Adrenal gland (tissue), 9 donors: ENCODE measurements at regions not wholly inside any gene's neighbourhood (a gene's known extent, or its start where the extent isn't known, plus 50 kb on each side); places are given as distances from the start of the nearest gene placed in this dataset.
A peak's percentile ranks its signal among the peaks of the same experiment; 100 is the strongest.
"Not testable (repeated sequence)": the region's sequence is repeated elsewhere in the genome, so short reads cannot be mapped to it uniquely, and the experiment has no call there.

Experiments
- DNase-seq, 7 donors: peaks; one replicate each; pipeline ENCODE4 v3.0.0-alpha.2; 2019 to 2020
- H3K27ac ChIP-seq, 5 donors: fragments of 200-600 bp; sonication (generic) in 4 of 5; 1 replicate in 3 of 5; 2 replicates in 2 of 5; pipeline versions ENCODE4 v1.5.1 to v1.8.0; 2016 to 2020; ENCODE audit warnings: mild to moderate bottlenecking in 1 of 5
- H3K27me3 ChIP-seq: fragments of 200-600 bp; 2 replicates; pipeline ENCODE4 v1.8.0; 2021
- H3K36me3 ChIP-seq, 2 donors: fragments of 200-600 bp; replicated peaks in 1 of 2; 1 replicate in 1 of 2; 2 replicates in 1 of 2; pipeline versions ENCODE4 v1.5.1 to v1.8.0; 2018 to 2022
- H3K4me1 ChIP-seq, 2 donors: fragments of 200-600 bp; replicated peaks in 1 of 2; 1 replicate in 1 of 2; 2 replicates in 1 of 2; pipeline versions ENCODE4 v1.5.1 to v1.8.0; 2018 to 2021
- H3K4me3 ChIP-seq, 4 donors: fragments of 200-600 bp; sonication (generic) in 3 of 4; one replicate each; pipeline ENCODE4 v1.5.1; 2016 to 2018
- H3K9me3 ChIP-seq, 3 donors: fragments of 200-600 bp; sonication (generic) in 1 of 3; replicated peaks in 1 of 3; 1 replicate in 2 of 3; 2 replicates in 1 of 3; pipeline versions ENCODE4 v1.5.1 to v1.8.0; 2016 to 2021
- POLR2A ChIP-seq, 2 donors: fragments of 450-650 bp; IDR thresholded peaks; one replicate each; pipeline ENCODE4 v1.6.1; 2017; ENCODE audit warnings: antibody characterized with exemption in 2 of 2, mild to moderate bottlenecking in 2 of 2, moderate library complexity in 1 of 2
- WGBS, 4 donors: extraction: QIAGEN DNeasy Blood & Tissue Kit in 2 of 4; methylation state at CpG; one replicate each; pipeline versions ENCODE4 v1.1.5 to v1.1.7; 2013 to 2017; 5-methylcytosine and 5-hydroxymethylcytosine counted together
- intact Hi-C, 2 donors: fragments of 100-400 bp; cut with DNase I; formaldehyde crosslinking; loops; one replicate each; pipeline versions ENCODE4 v1.14.1 to v1.15.0; 2022 to 2023
- TF ChIP-seq, protein P1 (sequence below), 6 experiments: fragments of 450-650 bp in 4 of 6; fragments of 200-600 bp in 2 of 6; sonication (generic) in 1 of 6; IDR thresholded peaks; 1 replicate in 5 of 6; 2 replicates in 1 of 6; pipeline versions ENCODE4 v1.5.1 to v1.8.0; 2016 to 2021; ENCODE audit warnings: antibody characterized with exemption in 6 of 6, mild to moderate bottlenecking in 2 of 6, moderate library complexity in 1 of 6
- donor health status: healthy with polysubstance abuse.
- donor health status: Bipolar disorder and iron deficiency.
- donor health status: DM: yes; HTN: yes; CAD: no.
- donor health status: DM: no; HTN: no; CAD: no.
- donor health status: DM: no; HTN: no; CAD: no.

- H3K27ac ChIP-seq, result no peak overlapping the region
- 73 to 95% (median 84%) methylated on average over 2 of the region's 2 CpGs for WGBS, 4 donors
- peaks cover 0 to 12% of the 10 kb centered on the region in 2 donors for H3K4me1 ChIP-seq
- peaks cover 0 to 40% of the 10 kb centered on the region in 2 donors for H3K36me3 ChIP-seq
- DNase-seq, result no peak
- intact Hi-C loops, result no loop called here
- TF ChIP-seq, protein P1, sequence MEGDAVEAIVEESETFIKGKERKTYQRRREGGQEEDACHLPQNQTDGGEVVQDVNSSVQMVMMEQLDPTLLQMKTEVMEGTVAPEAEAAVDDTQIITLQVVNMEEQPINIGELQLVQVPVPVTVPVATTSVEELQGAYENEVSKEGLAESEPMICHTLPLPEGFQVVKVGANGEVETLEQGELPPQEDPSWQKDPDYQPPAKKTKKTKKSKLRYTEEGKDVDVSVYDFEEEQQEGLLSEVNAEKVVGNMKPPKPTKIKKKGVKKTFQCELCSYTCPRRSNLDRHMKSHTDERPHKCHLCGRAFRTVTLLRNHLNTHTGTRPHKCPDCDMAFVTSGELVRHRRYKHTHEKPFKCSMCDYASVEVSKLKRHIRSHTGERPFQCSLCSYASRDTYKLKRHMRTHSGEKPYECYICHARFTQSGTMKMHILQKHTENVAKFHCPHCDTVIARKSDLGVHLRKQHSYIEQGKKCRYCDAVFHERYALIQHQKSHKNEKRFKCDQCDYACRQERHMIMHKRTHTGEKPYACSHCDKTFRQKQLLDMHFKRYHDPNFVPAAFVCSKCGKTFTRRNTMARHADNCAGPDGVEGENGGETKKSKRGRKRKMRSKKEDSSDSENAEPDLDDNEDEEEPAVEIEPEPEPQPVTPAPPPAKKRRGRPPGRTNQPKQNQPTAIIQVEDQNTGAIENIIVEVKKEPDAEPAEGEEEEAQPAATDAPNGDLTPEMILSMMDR (IDR thresholded peaks at IDR 0.05), result no peak
- no peak for TF ChIP-seq POLR2A (IDR thresholded peaks at IDR 0.05)
- H3K27me3 ChIP-seq, result no peaks in the 10 kb centered on the region
- H3K4me3 ChIP-seq, result no peak overlapping the region
- H3K9me3 ChIP-seq, result no peaks in the 10 kb centered on the region
These were observed 95.6 kb downstream of the NCOR2 start for GRCh38 chr12:124471828-124472227.

DNA sequence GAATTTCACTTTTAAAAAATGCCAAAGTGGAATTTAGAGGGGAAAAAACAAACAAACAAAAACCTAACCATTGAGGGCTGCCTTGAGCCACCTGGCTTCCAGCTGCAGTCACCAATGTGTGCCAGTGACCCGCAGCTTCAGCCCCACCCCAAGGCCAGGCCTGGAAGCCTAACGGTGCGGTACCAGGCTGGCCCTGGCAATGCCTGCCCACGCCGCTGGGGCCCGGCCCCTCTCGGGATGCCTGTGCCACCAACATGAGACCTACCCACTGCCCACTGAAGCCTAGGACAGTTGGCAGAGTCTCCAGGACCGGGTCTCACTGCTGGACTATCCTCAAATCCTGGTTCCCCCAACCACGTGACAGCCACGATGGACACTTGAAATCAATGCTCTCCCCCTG is 96.6 kb downstream of the NCOR2 start:
- H3K27ac ChIP-seq, result no peak overlapping the region
- H3K9me3 ChIP-seq, result no peaks in the 10 kb centered on the region
- H3K27me3 ChIP-seq, result no peaks in the 10 kb centered on the region
- H3K4me1 ChIP-seq, result peaks cover 0 to 19% of the 10 kb centered on the region in 2 donors
- intact Hi-C loops, result no loop called here
- whole genome bisulfite sequencing, 4 donors, result 71 to 97% (median 88%) methylated on average over 3 to 10 of the region's 10 CpGs
- H3K36me3 ChIP-seq, result peaks cover 0 to 44% of the 10 kb centered on the region in 2 donors
- no peak for TF ChIP-seq POLR2A (IDR thresholded peaks at IDR 0.05)
- H3K4me3 ChIP-seq, result no peak overlapping the region
- DNase-seq, result no peak

- H3K9me3 ChIP-seq, result no peaks in the 10 kb centered on the region
- H3K4me3 ChIP-seq, result no peak overlapping the region
- peaks cover 0 to 51% of the 10 kb centered on the region in 2 donors for H3K36me3 ChIP-seq
- WGBS, 4 donors, result 96 to 99% (median 98%) methylated on average over 5 of the region's 5 CpGs
- intact Hi-C loops, result no loop called here
- H3K4me1 ChIP-seq, result peaks cover 0 to 15% of the 10 kb centered on the region in 2 donors
- no peak overlapping the region for H3K27ac ChIP-seq
- no peak for DNase-seq
- no peaks in the 10 kb centered on the region for H3K27me3 ChIP-seq
- no peak for TF ChIP-seq POLR2A (IDR thresholded peaks at IDR 0.05)
- TF ChIP-seq, protein P1 (IDR thresholded peaks at IDR 0.05), result no peak
These were observed 97.3 kb downstream of the NCOR2 start for GRCh38 chr12:124470139-124470538.

GRCh38 chr12:124469193-124469888 is 98.1 kb downstream of the NCOR2 start:
- H3K27me3 ChIP-seq, result no peaks in the 10 kb centered on the region
- no peaks in the 10 kb centered on the region for H3K9me3 ChIP-seq
- DNase-seq, result no peak
- H3K27ac ChIP-seq, result no peak overlapping the region
- TF ChIP-seq POLR2A (IDR thresholded peaks at IDR 0.05), result no peak
- TF ChIP-seq, protein P1 (IDR thresholded peaks at IDR 0.05), result peak in 5 of 6 experiments; percentile 33 to 56 (median 49)
- H3K4me3 ChIP-seq, result no peak overlapping the region
- H3K4me1 ChIP-seq, result peaks cover 0 to 9% of the 10 kb centered on the region in 2 donors
- 80 to 91% (median 85%) methylated on average over 10 to 11 of the region's 11 CpGs for WGBS, 4 donors
- peaks cover 0 to 56% of the 10 kb centered on the region in 2 donors for H3K36me3 ChIP-seq
- intact Hi-C loops, result no loop called here

DNA sequence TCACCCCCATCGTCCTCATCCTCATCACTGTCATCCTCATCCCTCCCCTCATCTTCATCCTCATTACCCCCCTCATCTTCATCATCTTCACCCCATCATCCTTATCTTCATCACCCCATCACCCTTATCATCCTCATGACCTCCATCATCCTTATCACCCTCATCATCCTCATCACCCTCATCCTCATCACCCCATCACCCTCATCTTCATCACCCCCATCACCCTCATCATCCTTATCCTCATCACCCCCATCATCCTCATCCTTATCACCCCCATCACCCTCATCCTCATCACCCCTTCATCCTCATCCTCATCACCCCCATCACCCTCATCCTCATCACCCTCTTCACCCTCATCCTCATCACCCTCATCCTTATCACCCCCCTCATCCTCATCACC is 99.9 kb downstream of the NCOR2 start:
- intact Hi-C loops, H3K27ac ChIP-seq, H3K27me3 ChIP-seq, H3K9me3 ChIP-seq, DNase-seq, H3K4me3 ChIP-seq: not testable (repeated sequence)
- WGBS, 4 donors, result 89 to 100% methylated on average over 1 of the region's 1 CpG; no CpG with 5 or more reads in 2 of the 4 donors
- H3K4me1 ChIP-seq, result peaks cover 0 to 13% of the 10 kb centered on the region in 2 donors
- H3K36me3 ChIP-seq, result peaks cover 0 to 45% of the 10 kb centered on the region in 2 donors
